HG03039 (cell line): ENCODE measurements at regions not wholly inside any gene's neighbourhood (a gene's known extent, or its start where the extent isn't known, plus 50 kb on each side); places are given as distances from the start of the nearest gene placed in this dataset.

Source experiments
- ATAC-seq: cut with Tn5 transposase; IDR thresholded peaks from one replicate; pipeline ENCODE4 v1.9.1; 2021; ENCODE audit warnings: mild to moderate bottlenecking, moderate library complexity; ENCODE audit not compliant: unreplicated experiment

DNA sequence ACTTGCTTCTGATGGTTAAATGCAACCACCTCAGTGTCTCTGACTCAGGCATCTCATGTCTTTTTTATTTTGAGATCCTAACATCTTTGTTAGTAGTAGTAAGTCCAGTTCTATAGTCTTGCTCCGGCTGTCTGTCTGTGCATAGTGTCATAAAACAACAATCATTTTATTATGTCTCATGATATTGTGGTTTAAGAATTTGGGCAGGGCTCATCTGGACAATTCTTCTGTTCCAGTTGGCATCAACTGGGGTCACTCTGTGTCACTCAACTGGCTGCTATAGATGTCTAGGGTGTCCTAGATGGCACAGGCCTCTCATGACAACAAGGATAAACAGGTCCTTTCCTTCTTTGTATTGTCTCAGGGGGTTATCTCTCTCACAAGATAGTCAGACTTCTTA is 299.6 kb upstream of the ZNF521 start:
- no peak for ATAC-seq

- ATAC-seq: no peak
These were observed 298.4 kb upstream of the ZNF521 start for GRCh38 chr18:25650201-25650941.

DNA sequence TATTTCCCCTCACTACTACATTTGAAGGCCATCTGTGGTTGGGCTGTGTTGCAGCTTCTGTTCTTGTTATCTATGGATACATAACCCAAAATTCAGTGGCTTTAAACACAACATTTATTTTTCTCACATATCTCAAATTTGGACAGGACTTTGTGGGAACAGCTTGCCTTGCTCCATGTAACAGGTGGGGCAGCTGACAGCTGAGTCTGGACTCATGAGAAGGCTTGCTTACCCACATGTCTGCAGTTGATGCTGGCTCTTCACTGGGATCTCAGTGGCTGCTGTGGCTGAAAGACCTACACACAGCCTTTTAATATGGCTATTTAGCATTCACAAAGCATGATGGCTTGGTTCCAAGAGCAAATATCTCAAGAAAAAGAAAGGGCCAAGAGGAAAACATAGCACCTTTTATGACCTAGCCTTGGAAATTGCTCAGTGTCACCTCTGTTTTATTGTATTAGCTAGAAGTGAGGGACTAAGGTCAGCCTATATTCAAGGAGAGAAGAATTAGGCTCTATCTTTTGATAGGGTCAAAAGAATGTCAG is 296.8 kb upstream of the ZNF521 start:
- no peak for ATAC-seq

- ATAC-seq: no peak
These were observed 295.4 kb upstream of the ZNF521 start for GRCh38 chr18:25647404-25647803.

GRCh38 chr18:25646971-25647370 is 295.0 kb upstream of the ZNF521 start:
- ATAC-seq: no peak

DNA sequence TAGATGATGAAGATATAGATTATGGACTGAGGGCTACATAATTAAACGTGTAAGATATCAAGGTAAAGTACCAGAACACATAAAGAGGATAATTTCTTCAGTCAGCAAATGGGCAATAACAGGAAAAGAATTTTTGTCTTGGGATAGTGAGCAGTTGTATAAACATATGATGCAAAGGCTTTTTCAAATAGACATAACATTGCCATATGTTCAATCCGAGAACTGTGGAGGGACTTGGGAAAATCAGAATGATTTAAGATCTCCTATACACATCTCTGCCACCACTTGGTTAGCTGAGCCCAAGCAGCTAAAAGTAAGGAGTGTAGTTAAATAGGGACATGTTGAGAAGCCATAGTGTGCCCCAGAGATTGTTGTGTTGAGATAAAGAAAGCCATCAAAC is 287.6 kb upstream of the ZNF521 start:
- no peak for ATAC-seq

DNA sequence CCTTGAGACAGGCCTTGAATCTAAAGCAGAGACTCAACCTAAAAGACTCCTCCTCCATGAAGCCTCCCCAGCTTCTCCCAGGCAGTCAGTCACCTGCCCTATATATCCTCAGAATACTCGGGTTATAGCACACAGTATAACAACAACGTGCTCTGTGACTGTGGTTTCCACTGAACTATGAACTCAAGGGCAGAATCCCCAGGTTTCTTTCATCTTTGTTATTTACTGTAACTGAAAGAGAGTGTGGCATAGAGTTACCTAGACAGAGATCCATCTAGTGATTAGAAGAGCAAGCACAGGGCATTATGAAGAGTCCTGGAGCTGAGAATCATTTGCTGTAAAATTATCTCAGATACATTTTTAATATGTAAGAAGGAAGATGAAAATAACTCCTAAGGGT is 281.6 kb upstream of the ZNF521 start:
- ATAC-seq: no peak

DNA sequence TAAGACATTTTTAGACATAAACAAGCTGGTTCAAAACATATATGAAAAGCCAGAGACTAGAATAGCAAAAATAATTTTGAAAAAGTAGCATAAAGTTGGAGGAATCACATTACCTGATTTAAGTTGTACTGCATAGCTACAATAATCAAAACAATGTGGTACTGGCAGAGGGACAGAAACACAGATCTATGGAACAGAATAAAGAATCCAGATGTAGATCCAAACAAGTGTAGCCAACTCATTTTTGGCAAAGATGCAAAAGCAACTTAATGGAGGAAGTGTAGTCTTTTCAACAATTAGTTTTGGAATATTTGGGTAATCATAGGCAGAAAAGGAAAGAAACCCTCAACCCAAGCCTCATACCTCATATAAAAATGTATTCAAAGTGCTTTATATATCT is 278.7 kb upstream of the ZNF521 start:
- ATAC-seq: no peak

- ATAC-seq: no peak
These were observed 269.7 kb upstream of the ZNF521 start for GRCh38 chr18:25621682-25622081.

DNA sequence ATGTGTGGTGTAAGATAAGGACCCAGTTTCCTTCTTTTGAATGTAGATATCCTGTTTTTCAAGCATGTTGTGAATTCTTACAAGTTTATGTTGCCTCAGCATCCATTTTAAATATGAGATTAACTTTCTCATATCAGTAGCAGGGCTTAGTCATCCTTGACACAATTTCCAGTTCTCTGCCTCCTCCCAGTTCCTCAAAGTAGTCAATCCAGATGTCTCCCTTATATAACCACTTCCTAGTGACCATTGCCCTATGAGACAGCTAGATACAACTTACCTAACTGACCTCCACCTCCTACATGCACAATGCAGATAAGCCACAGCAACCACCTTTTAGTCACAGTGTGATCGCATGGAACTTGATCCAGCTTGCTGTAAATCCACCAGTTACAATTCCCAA is 269.2 kb upstream of the ZNF521 start:
- ATAC-seq: no peak

GRCh38 chr18:25614168-25614567 is 262.2 kb upstream of the ZNF521 start:
- no peak for ATAC-seq

- no peak for ATAC-seq
These were observed 260.5 kb upstream of the ZNF521 start for GRCh38 chr18:25612466-25612865.

GRCh38 chr18:25608091-25608490 is 256.1 kb upstream of the ZNF521 start:
- no peak for ATAC-seq

DNA sequence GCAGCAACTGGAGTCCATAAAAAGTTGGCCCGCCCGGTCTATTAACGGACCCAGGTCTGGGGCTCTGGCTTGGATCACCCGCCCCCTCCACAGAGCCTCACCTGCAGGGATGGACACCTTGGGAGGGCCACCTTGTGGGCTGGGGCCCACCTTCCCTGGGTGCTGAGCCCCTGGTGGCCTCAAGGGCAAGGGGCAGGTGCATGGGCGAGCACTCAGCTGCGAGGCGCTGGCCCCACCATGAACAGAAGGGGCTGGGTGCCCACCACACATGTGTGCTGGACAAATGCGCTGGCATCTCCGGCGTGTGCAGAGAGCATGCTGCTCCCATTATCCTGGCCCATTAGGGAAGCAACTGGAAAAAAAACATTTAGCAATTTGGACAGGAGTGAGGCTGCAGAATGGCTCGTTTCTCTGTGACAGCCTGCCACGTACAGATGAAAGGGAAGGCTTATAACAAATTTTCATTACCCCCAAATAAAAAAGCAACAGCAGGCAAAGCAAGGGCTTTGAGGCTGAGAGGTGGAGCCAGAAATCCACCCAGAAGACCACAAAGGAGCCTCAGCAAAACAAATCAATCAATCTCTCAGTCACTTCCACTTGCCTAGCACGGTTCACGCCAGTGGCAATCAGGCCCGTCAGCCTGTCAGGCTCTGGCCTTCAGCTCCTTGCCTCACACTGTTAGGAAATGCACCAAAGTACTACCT is 253.1 kb upstream of the ZNF521 start:
- ATAC-seq: no peak

DNA sequence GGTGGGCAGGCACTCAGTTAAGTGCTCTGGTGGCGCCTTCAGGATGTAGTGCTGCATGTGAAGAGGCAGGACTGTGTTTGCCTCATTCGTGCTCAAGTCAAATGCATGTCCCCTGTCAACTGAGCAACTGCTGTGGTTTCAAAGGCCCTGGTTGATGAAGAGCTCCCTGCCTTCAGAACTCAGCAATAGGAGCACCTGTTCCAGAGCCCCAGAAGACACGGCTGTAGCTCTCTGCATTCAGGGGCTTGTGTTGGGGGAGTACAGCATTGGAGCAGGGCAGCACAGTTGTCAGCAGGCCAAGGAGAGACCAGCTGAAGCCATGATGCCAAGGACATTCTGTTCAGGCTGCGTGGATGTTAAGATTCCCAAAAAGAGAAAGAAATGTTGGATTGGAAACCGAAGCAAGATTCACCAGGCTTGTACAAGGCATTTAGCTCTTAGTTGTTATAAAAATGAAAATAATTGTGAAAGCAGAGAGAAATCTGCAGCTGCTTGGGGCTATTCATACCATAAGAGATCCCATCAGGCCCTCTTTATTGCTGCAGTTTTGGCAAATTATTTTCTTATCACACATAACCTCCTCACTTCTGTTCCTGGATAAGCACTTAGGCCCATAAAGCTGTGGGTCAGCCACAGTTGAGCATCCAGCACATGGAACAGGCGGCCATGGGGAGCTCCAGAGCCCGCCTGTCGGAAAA is 252.4 kb upstream of the ZNF521 start:
- no peak for ATAC-seq

GRCh38 chr18:25599443-25599842 is 247.5 kb upstream of the ZNF521 start:
- ATAC-seq: no peak

GRCh38 chr18:25597476-25597875 is 245.5 kb upstream of the ZNF521 start:
- no peak for ATAC-seq

DNA sequence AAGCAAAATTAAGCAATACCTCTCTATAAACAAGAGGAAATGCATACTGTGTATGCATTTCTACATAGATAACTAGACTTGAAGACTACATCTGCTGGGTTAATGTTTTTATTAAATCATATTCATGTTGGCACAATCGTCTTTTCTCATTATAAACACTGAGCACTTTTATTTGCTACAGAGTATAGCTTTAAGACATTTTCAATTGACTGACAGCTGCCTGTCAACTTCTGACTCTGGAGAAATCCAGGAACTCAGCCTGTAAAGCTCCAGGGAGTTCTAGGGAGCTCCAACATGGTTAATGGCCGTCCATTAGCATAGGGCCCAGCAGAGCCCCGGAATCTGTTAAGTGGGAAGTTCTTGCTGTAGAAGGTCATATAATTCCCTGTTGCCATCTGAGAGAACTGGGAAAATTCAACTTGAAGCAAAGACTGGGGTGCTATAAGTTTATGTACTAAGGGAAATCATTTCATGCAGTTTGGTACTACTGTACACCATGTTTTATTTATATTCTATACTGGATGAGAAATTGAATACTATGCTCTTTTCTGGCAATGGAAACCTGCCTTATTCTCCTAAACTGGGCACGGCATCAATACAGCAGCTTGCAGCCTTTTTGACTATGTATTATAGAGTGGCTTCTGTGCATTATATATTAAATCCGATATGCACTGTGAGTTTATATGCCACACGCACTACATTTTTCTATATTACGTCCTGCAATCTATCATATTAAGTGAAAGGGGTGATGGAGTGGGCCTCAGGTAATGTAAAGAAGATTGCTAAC is 243.5 kb upstream of the ZNF521 start:
- no peak for ATAC-seq

GRCh38 chr18:25594351-25594750 is 242.4 kb upstream of the ZNF521 start:
- ATAC-seq: no peak

DNA sequence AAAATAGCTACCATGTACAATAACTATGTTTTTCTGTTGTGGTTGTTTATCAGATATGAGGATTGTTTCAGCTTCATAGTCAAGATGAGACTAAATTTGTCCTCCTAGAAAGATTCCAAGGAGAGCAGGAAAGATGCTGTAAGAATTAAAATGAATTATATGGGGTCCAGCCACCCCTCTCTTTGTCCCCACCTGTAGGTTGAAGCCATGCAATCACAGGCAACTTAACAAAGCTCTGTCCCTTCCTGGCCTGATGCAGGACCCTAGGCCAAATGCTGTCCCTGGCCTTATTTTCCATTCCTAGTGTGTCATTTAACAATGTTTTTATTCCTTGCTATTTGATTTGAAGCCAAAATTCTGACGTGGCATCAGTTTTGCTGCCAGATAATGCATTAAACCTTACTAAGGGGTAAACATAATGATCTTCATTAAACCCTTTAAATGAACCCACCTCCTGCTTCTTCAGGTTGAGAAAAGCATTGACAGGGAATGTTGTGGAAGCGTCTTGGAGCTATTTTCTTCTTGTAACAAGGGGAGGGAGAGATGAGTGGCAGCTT is 240.9 kb upstream of the ZNF521 start:
- ATAC-seq: no peak

GRCh38 chr18:25590456-25590855 is 238.5 kb upstream of the ZNF521 start:
- ATAC-seq: no peak
